ENCODE measurements at regions not wholly inside any gene's neighbourhood (a gene's known extent, or its start where the extent isn't known, plus 50 kb on each side); places are given as distances from the start of the nearest gene placed in this dataset.
A peak's percentile ranks its signal among the peaks of the same experiment; 100 is the strongest.

GRCh38 chr15:72998226-72998625, 54.0 kb upstream of the NEO1 start:
- TF ChIP-seq CTCF (IDR thresholded peaks at IDR 0.05) = no peak
- peak in 1 of 3 donors; percentile 61 for TF ChIP-seq POLR2AphosphoS5 (IDR thresholded peaks at IDR 0.05)

All from suprapubic skin (tissue), 3 donors.